IPS DF 6.9 (cell line): ENCODE measurements at regions not wholly inside any gene's neighbourhood (a gene's known extent, or its start where the extent isn't known, plus 50 kb on each side); places are given as distances from the start of the nearest gene placed in this dataset.

Experiments
- DNase-seq: peaks from one replicate; pipeline ENCODE4 v3.0.0-alpha.2; 2013; ENCODE audit warnings: low read depth, low spot score
- H3K27ac ChIP-seq: one replicate; pipeline ENCODE4 v1.5.1; 2013; ENCODE audit warnings: low read length, control low read depth
- H3K27me3 ChIP-seq: 2 replicates; pipeline ENCODE4 v1.6.1; 2013; ENCODE audit warnings: mild to moderate bottlenecking, low read length; ENCODE audit not compliant: control insufficient read depth, insufficient read depth
- H3K36me3 ChIP-seq: 2 replicates; pipeline ENCODE4 v1.6.1; 2013; ENCODE audit warnings: low read length; ENCODE audit not compliant: control insufficient read depth, insufficient read depth
- H3K4me1 ChIP-seq: 2 replicates; pipeline ENCODE4 v1.6.1; 2013; ENCODE audit warnings: low read length; ENCODE audit not compliant: control insufficient read depth, insufficient read depth
- H3K4me3 ChIP-seq: 2 replicates; pipeline ENCODE4 v1.5.1; 2013; ENCODE audit warnings: mild to moderate bottlenecking, low read length
- H3K9me3 ChIP-seq: 2 replicates; pipeline ENCODE4 v1.6.1; 2013; ENCODE audit warnings: low read length, inconsistent platforms; ENCODE audit not compliant: control insufficient read depth, insufficient read depth
- WGBS: extraction: QIAGEN DNeasy Blood & Tissue Kit; methylation state at CpG from one replicate; pipeline ENCODE4 v1.1.7; 2013; ENCODE audit warnings: mixed read lengths, missing lambda C conversion rate; ENCODE audit not compliant: insufficient read length, insufficient coverage; 5-methylcytosine and 5-hydroxymethylcytosine counted together

GRCh38 chr3:177832880-177833279, 635.6 kb upstream of the TBL1XR1 start:
- no CpG with 5 or more reads among the region's 2 CpGs for WGBS
- no peaks in the 10 kb centered on the region for H3K9me3 ChIP-seq
- no peak for DNase-seq

DNA sequence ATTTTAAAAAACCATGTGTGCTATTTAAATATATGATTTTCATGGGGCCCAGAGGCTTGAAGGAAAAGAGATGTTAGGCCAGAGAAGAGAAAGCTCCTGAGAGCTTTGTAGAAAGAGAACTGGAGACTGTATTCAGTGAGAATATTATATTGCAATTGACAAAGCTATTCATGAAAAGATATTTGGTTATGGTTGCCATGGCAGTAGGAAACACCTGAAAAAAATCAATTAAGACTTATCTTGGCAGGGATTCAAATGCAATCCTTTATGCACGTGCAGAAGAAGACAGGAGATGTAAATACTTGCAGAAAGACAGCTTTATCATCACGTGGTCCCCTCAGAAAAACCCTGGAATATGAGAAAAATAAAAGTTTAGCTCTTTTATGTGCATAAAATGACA, 636.0 kb upstream of the TBL1XR1 start:
- no CpG with 5 or more reads among the region's 2 CpGs for WGBS
- DNase-seq, result no peak
- Histone ChIP-seq H3K4me1 (no peaks in the 10 kb centered on the region), H3K4me3 (no peak overlapping the region), H3K27ac (no peak overlapping the region), H3K27me3 (no peaks in the 10 kb centered on the region), H3K36me3 (no peaks in the 10 kb centered on the region), H3K9me3 (no peaks in the 10 kb centered on the region)

More at GRCh38 chr3:177832880-177833279, 635.6 kb upstream of the TBL1XR1 start:
- Histone ChIP-seq H3K4me3 (no peak overlapping the region), H3K27me3 (no peaks in the 10 kb centered on the region), H3K27ac (no peak overlapping the region), H3K4me1 (no peaks in the 10 kb centered on the region), H3K36me3 (no peaks in the 10 kb centered on the region)

GRCh38 chr3:177835008-177835407, 637.7 kb upstream of the TBL1XR1 start:
- H3K36me3 ChIP-seq, result no peaks in the 10 kb centered on the region
- H3K27me3 ChIP-seq, result no peaks in the 10 kb centered on the region
- no peak overlapping the region for H3K27ac ChIP-seq
- WGBS, result no CpG with 5 or more reads among the region's 2 CpGs
- H3K4me1 ChIP-seq, result no peaks in the 10 kb centered on the region
- no peaks in the 10 kb centered on the region for H3K9me3 ChIP-seq
- H3K4me3 ChIP-seq, result no peak overlapping the region
- no peak for DNase-seq

- no peak for DNase-seq
- no peaks in the 10 kb centered on the region for H3K27me3 ChIP-seq
- WGBS, result no CpG with 5 or more reads among the region's 1 CpG
- no peaks in the 10 kb centered on the region for H3K9me3 ChIP-seq
- no peaks in the 10 kb centered on the region for H3K36me3 ChIP-seq
- H3K4me1 ChIP-seq, result no peaks in the 10 kb centered on the region
- no peak overlapping the region for H3K27ac ChIP-seq
- no peak overlapping the region for H3K4me3 ChIP-seq
These were observed 638.6 kb upstream of the TBL1XR1 start for GRCh38 chr3:177835917-177836316.

GRCh38 chr3:177836671-177837070, 639.4 kb upstream of the TBL1XR1 start:
- Histone ChIP-seq H3K4me3 (no peak overlapping the region), H3K27me3 (no peaks in the 10 kb centered on the region), H3K36me3 (no peaks in the 10 kb centered on the region), H3K27ac (no peak overlapping the region), H3K9me3 (no peaks in the 10 kb centered on the region), H3K4me1 (no peaks in the 10 kb centered on the region)
- WGBS, result no CpG with 5 or more reads among the region's 5 CpGs
- DNase-seq, result no peak

GRCh38 chr3:177837951-177838655, 640.8 kb upstream of the TBL1XR1 start:
- no peak for DNase-seq
- no peak overlapping the region for H3K27ac ChIP-seq
- H3K36me3 ChIP-seq, result no peaks in the 10 kb centered on the region
- H3K27me3 ChIP-seq, result no peaks in the 10 kb centered on the region
- H3K4me1 ChIP-seq, result no peaks in the 10 kb centered on the region
- no CpG with 5 or more reads among the region's 5 CpGs for WGBS
- H3K9me3 ChIP-seq, result no peaks in the 10 kb centered on the region
- H3K4me3 ChIP-seq, result no peak overlapping the region

DNA sequence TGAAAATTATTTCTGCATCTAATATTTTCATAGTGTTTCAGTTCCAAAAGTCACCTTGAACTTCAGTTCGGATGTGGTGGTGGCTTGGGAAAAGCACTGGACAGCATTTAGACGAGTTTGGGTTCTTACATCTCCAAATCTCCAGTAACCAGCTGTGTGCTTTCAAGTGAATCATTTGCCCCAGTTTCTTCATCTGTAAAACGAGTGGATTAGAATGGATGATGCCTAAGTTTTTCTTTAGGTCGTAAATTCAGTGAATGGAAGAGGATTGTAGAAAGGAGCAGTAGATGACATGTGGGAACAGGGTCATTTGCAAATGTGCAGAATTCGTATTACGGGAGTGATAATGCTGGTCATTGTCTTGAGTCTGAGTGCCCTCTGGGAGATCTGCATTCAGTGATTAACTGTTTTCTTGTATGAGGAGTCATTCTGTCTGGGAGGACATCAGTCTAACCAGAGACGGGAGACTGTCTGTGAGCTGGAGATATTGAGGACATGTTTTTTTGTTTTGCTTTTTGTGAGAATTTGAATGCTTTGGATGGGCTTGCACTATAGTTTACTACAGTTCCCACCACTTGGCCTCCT, 641.6 kb upstream of the TBL1XR1 start:
- no peak overlapping the region for H3K4me3 ChIP-seq

GRCh38 chr3:177842302-177842701, 645.0 kb upstream of the TBL1XR1 start:
- Histone ChIP-seq H3K36me3 (no peaks in the 10 kb centered on the region), H3K27ac (no peak overlapping the region), H3K9me3 (no peaks in the 10 kb centered on the region), H3K4me3 (no peak overlapping the region), H3K4me1 (no peaks in the 10 kb centered on the region), H3K27me3 (no peaks in the 10 kb centered on the region)
- no CpG with 5 or more reads among the region's 1 CpG for WGBS
- DNase-seq, result no peak

More for the DNA sequence above, 641.6 kb upstream of the TBL1XR1 start:
- Histone ChIP-seq H3K9me3 (no peaks in the 10 kb centered on the region), H3K36me3 (no peaks in the 10 kb centered on the region), H3K27me3 (no peaks in the 10 kb centered on the region), H3K4me1 (no peaks in the 10 kb centered on the region), H3K27ac (no peak overlapping the region)
- no peak for DNase-seq
- WGBS, result no CpG with 5 or more reads among the region's 7 CpGs

DNA sequence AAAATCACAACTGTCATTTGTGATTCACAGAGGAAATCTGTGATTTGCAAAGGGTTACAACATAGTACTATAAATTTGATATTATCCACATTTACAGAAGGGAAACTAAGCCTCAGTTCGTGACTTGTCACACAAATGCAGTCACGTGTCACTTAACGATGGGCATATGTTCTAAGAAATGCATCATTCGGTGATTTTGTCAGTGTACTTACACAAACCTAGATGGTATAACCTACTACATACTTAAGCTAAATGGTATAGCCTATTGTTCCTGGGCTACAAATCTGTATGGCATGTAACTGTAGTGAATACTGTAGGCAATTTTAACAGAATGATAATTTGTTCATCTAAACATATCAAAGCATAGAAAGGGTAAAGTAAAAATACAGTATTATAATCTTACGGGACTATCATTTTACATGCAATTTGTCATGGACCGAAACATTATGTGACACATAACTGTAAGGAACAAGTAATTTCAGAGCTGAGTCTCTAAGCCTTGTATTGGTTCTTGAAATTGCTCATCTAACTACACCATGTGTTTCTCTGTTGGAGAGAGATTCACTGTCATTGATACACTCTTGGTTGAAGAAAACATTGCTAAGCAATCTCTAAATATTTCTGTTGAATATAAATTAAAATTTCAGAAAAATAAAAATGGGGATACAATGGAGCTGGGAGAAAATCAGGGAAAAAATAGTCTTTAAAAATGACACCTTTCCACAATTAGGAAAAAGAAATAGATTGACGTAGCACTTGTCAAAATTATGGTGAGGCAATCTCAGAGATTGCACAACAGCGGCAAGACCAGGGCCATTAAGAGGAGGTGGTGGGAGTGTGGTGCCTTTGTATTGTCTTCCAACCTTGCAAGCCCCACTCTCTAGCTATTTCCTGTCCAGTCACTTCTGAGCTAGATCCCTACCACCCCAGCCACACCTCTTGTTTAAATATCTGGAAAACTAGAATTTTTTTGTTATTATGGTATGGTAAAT, 645.8 kb upstream of the TBL1XR1 start:
- no peak for DNase-seq

GRCh38 chr3:177852001-177852807, 654.9 kb upstream of the TBL1XR1 start:
- Histone ChIP-seq H3K27ac (no peak overlapping the region), H3K4me3 (no peak overlapping the region), H3K27me3 (no peaks in the 10 kb centered on the region; the same call in 1 of the 2 replicates), H3K4me1 (no peaks in the 10 kb centered on the region), H3K9me3 (no peaks in the 10 kb centered on the region), H3K36me3 (no peaks in the 10 kb centered on the region)
- no peak for DNase-seq
- no CpG with 5 or more reads among the region's 3 CpGs for WGBS

More for the DNA sequence above, 645.8 kb upstream of the TBL1XR1 start:
- Histone ChIP-seq H3K4me1 (no peaks in the 10 kb centered on the region), H3K9me3 (no peaks in the 10 kb centered on the region), H3K4me3 (no peak overlapping the region), H3K36me3 (no peaks in the 10 kb centered on the region), H3K27ac (no peak overlapping the region), H3K27me3 (no peaks in the 10 kb centered on the region)
- no CpG with 5 or more reads among the region's 8 CpGs for WGBS
